NK-92 (cell line): ENCODE measurements at regions not wholly inside any gene's neighbourhood (a gene's known extent, or its start where the extent isn't known, plus 50 kb on each side); places are given as distances from the start of the nearest gene placed in this dataset.

Experiments used
- DNase-seq: peaks from one replicate; lab custom pipeline; 2025; ENCODE audit not compliant: unreplicated experiment; lab: John Stamatoyannopoulos, UW

- DNase-seq, result no peak
Measured at GRCh38 chr2:147649998-147650397, 194.8 kb upstream of the ACVR2A start.

GRCh38 chr2:147649286-147649685 is 195.5 kb upstream of the ACVR2A start:
- DNase-seq, result no peak

- no peak for DNase-seq
Measured at GRCh38 chr2:147648471-147648870, 196.4 kb upstream of the ACVR2A start.

- no peak for DNase-seq
Measured at GRCh38 chr2:147647816-147648215, 197.0 kb upstream of the ACVR2A start.

- DNase-seq, result no peak
Measured at GRCh38 chr2:147646818-147647468, 197.9 kb upstream of the ACVR2A start.

GRCh38 chr2:147644491-147644890 is 200.3 kb upstream of the ACVR2A start:
- no peak for DNase-seq

- DNase-seq, result no peak
Measured at GRCh38 chr2:147642765-147643164, 202.1 kb upstream of the ACVR2A start.

- no peak for DNase-seq
Measured at GRCh38 chr2:147641651-147642050, 203.2 kb upstream of the ACVR2A start.

GRCh38 chr2:147639891-147640290 is 204.9 kb upstream of the ACVR2A start:
- no peak for DNase-seq

GRCh38 chr2:147639386-147639785 is 205.4 kb upstream of the ACVR2A start:
- no peak for DNase-seq

- no peak for DNase-seq
Measured at GRCh38 chr2:147636886-147637285, 207.9 kb upstream of the ACVR2A start.

- no peak for DNase-seq
Measured at GRCh38 chr2:147636238-147636882, 208.5 kb upstream of the ACVR2A start.

GRCh38 chr2:147634826-147635225 is 210.0 kb upstream of the ACVR2A start:
- no peak for DNase-seq

- no peak for DNase-seq
Measured at GRCh38 chr2:147632198-147632597, 212.6 kb upstream of the ACVR2A start.

GRCh38 chr2:147631294-147631693 is 213.5 kb upstream of the ACVR2A start:
- DNase-seq, result no peak

GRCh38 chr2:147630585-147630984 is 214.2 kb upstream of the ACVR2A start:
- no peak for DNase-seq

- DNase-seq, result no peak
Measured at GRCh38 chr2:147628971-147629421, 215.8 kb upstream of the ACVR2A start.

GRCh38 chr2:147623328-147623727 is 221.5 kb upstream of the ACVR2A start:
- DNase-seq, result no peak

- DNase-seq, result no peak
Measured at GRCh38 chr2:147621656-147622197, 223.1 kb upstream of the ACVR2A start.

GRCh38 chr2:147619808-147620207 is 225.0 kb upstream of the ACVR2A start:
- DNase-seq, result no peak

- DNase-seq, result no peak
Measured at GRCh38 chr2:147615726-147616125, 229.1 kb upstream of the ACVR2A start.

- DNase-seq, result no peak
Measured at GRCh38 chr2:147614979-147615470, 229.8 kb upstream of the ACVR2A start.
